ENCODE measurements at regions not wholly inside any gene's neighbourhood (a gene's known extent, or its start where the extent isn't known, plus 50 kb on each side); places are given as distances from the start of the nearest gene placed in this dataset.

DNA sequence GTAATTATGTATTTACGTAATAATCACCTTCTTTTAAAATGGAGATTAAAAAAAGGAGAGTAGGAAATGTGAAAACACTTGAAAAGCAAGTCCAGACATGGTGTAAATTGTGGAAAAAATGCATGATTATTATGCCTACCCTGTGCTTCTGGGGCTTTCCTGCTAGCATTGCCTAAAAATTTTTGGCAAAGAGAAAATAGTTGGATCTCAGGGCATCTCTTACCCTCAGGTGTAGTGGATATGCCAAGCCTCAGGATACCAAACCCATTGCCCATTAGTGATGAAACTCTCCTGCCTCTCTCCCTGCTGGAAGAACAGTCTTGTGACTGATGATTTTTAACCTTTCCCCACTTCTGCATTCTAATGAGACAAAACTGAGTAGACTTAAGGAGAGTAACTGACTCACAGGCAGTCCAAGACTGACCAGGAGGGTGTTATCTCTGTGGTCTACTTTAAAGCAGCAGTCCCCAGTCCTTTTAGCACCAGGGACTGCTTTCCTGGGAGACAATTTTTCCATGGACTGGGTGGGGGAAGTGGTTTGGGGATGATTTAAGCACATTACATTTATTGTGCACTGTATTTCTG lies 174.6 kb downstream of the ZNF330 start:
- Histone ChIP-seq H3K9me1 (ENCODE audit: control insufficient read depth, insufficient read depth, low read length) (no peaks in the 10 kb centered on the region), H3K4me3 (no peak overlapping the region), H3K79me2 (ENCODE audit: control insufficient read depth, insufficient read depth, low read length) (no peaks in the 10 kb centered on the region), H4K20me1 (replicated peaks; ENCODE audit: control insufficient read depth, insufficient read depth, low read length) (no peaks in the 10 kb centered on the region), H3K9me3 (replicated peaks; ENCODE audit: control insufficient read depth, insufficient read depth, low read depth, low read length) (no peaks in the 10 kb centered on the region), H3K4me2 (ENCODE audit: insufficient read depth, low read length) (no peak overlapping the region), H3K4me1 (replicated peaks in 1 of 2; ENCODE audit: control insufficient read depth in 2 of 2, insufficient read depth in 2 of 2, low read length in 2 of 2) (no peaks in the 10 kb centered on the region), H3K27me3 (ENCODE audit: control insufficient read depth in 2 of 2, insufficient read depth in 2 of 2, low read length in 2 of 2) (no peaks in the 10 kb centered on the region), H2AFZ (ENCODE audit: low read depth, low read length) (no peak overlapping the region), H3K27ac (ENCODE audit: extremely low read depth, low read depth, low read length) (no peak overlapping the region), H3K9ac (ENCODE audit: insufficient read depth in 1 of 2, low read depth in 2 of 2, low read length in 2 of 2) (no peak overlapping the region), H3K36me3 (ENCODE audit: control insufficient read depth, insufficient read depth, low read length) (no peaks in the 10 kb centered on the region)
- in situ Hi-C loops (cut with MboI): no loop called here
- intact Hi-C loops (cut with micrococcal nuclease): no loop called here
- FAIRE-seq: no peak
- DNase-seq (ENCODE audit: extremely low read depth in 1 of 4, low spot score in 3 of 4): no peak
- POLR2A ChIA-PET: no interaction called here
- no TSS peak for BruUV-seq (replicated peaks)
- 0 out of 3 replicates have a peak, but pooled peaks have one; percentile 23 for ATAC-seq
- WGBS (ENCODE audit: insufficient coverage, low coverage, missing lambda C conversion rate): 0% methylated on average over 1 of the region's 1 CpG
- CTCF ChIA-PET (ENCODE audit: low intra/inter-chr PET ratio): no interaction called here
- TF ChIP-seq JUN (IDR thresholded peaks at IDR 0.05; ENCODE audit: borderline replicate concordance, low read depth, low read length) (no peak), JUN (CRISPR knock-in tag; IDR thresholded peaks at IDR 0.05; ENCODE audit: borderline replicate concordance) (no peak), NRF1 (conservative IDR thresholded peaks at IDR 0.05 in 1 of 2, IDR thresholded peaks at IDR 0.05 in 1 of 2) (no peak), HLTF (IDR thresholded peaks at IDR 0.05) (no peak), PHF21A (IDR thresholded peaks at IDR 0.05; ENCODE audit: borderline replicate concordance, low read depth) (no peak)
- TF ChIP-seq, protein P1, sequence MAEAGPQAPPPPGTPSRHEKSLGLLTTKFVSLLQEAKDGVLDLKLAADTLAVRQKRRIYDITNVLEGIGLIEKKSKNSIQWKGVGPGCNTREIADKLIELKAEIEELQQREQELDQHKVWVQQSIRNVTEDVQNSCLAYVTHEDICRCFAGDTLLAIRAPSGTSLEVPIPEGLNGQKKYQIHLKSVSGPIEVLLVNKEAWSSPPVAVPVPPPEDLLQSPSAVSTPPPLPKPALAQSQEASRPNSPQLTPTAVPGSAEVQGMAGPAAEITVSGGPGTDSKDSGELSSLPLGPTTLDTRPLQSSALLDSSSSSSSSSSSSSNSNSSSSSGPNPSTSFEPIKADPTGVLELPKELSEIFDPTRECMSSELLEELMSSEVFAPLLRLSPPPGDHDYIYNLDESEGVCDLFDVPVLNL (CRISPR knock-in tag; IDR thresholded peaks at IDR 0.05; ENCODE audit: low read depth): no peak
- TF ChIP-seq, protein P2, sequence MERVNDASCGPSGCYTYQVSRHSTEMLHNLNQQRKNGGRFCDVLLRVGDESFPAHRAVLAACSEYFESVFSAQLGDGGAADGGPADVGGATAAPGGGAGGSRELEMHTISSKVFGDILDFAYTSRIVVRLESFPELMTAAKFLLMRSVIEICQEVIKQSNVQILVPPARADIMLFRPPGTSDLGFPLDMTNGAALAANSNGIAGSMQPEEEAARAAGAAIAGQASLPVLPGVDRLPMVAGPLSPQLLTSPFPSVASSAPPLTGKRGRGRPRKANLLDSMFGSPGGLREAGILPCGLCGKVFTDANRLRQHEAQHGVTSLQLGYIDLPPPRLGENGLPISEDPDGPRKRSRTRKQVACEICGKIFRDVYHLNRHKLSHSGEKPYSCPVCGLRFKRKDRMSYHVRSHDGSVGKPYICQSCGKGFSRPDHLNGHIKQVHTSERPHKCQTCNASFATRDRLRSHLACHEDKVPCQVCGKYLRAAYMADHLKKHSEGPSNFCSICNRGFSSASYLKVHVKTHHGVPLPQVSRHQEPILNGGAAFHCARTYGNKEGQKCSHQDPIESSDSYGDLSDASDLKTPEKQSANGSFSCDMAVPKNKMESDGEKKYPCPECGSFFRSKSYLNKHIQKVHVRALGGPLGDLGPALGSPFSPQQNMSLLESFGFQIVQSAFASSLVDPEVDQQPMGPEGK (CRISPR knock-in tag; IDR thresholded peaks at IDR 0.05; ENCODE audit: borderline replicate concordance): no peak
- TF ChIP-seq, protein P3, sequence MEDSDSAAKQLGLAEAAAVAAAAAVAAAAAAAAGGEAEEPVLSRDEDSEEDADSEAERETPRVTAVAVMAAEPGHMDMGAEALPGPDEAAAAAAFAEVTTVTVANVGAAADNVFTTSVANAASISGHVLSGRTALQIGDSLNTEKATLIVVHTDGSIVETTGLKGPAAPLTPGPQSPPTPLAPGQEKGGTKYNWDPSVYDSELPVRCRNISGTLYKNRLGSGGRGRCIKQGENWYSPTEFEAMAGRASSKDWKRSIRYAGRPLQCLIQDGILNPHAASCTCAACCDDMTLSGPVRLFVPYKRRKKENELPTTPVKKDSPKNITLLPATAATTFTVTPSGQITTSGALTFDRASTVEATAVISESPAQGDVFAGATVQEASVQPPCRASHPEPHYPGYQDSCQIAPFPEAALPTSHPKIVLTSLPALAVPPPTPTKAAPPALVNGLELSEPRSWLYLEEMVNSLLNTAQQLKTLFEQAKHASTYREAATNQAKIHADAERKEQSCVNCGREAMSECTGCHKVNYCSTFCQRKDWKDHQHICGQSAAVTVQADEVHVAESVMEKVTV (CRISPR knock-in tag; IDR thresholded peaks at IDR 0.05): no peak
